ENCODE measurements at regions not wholly inside any gene's neighbourhood (a gene's known extent, or its start where the extent isn't known, plus 50 kb on each side); places are given as distances from the start of the nearest gene placed in this dataset.

- 0 out of 2 replicates have a peak, but pooled peaks cover 1% of the 10 kb centered on the region for H3K4me1 ChIP-seq (ENCODE audit: insufficient read depth, low read length)
- H3K36me3 ChIP-seq (ENCODE audit: insufficient read depth, low read length), result no peaks in the 10 kb centered on the region
- no peaks in the 10 kb centered on the region for H3K9me3 ChIP-seq (ENCODE audit: control insufficient read depth, insufficient read depth, low read length)
- H3K9ac ChIP-seq (ENCODE audit: low read depth, low read length), result no peak overlapping the region
Observed at GRCh38 chr16:87250431-87250960, 66.7 kb downstream of the C16orf95 start.

GRCh38 chr16:87252269-87252970, 64.8 kb downstream of the C16orf95 start:
- Histone ChIP-seq H3K36me3 (ENCODE audit: insufficient read depth, low read length) (no peaks in the 10 kb centered on the region), H3K9me3 (ENCODE audit: control insufficient read depth, insufficient read depth, low read length) (no peaks in the 10 kb centered on the region), H3K9ac (ENCODE audit: low read depth, low read length) (no peak overlapping the region), H3K4me1 (ENCODE audit: insufficient read depth, low read length) (no peaks in the 10 kb centered on the region)
